ENCODE measurements at regions not wholly inside any gene's neighbourhood (a gene's known extent, or its start where the extent isn't known, plus 50 kb on each side); places are given as distances from the start of the nearest gene placed in this dataset.
"Not testable (repeated sequence)": the region's sequence is repeated elsewhere in the genome, so short reads cannot be mapped to it uniquely, and the experiment has no call there.

GRCh38 chr1:166730299-166730888, 108.9 kb upstream of the POGK start:
- no peaks in the 10 kb centered on the region for H3K36me3 ChIP-seq (ENCODE audit: control insufficient read depth in 5 of 5, insufficient read depth in 5 of 5, low read length in 5 of 5)
- H3K9me3 ChIP-seq (ENCODE audit: control insufficient read depth in 5 of 5, low read length in 5 of 5) = peaks cover 0 to 15% (median 10%) of the 10 kb centered on the region in 5 donors
- peak overlapping the region in 1 of 5 donors; percentile 22 for H3K4me3 ChIP-seq (ENCODE audit: low read depth in 1 of 5, low read length in 5 of 5)
- H3K27ac ChIP-seq (ENCODE audit: low read depth, low read length) = no peak overlapping the region
- no peak overlapping the region for H3K9ac ChIP-seq (ENCODE audit: low read length in 5 of 5)
- no peaks in the 10 kb centered on the region for H3K4me1 ChIP-seq (ENCODE audit: control insufficient read depth in 5 of 5, insufficient read depth in 5 of 5, low read length in 5 of 5)
- no peaks in the 10 kb centered on the region for H3K27me3 ChIP-seq (ENCODE audit: control insufficient read depth in 5 of 5, insufficient read depth in 4 of 5, low read length in 5 of 5)

GRCh38 chr1:166738140-166738539, 101.1 kb upstream of the POGK start:
- Histone ChIP-seq H3K4me3 (ENCODE audit: low read depth in 1 of 5, low read length in 5 of 5) (no peak overlapping the region), H3K36me3 (ENCODE audit: control insufficient read depth in 5 of 5, insufficient read depth in 5 of 5, low read length in 5 of 5) (no peaks in the 10 kb centered on the region), H3K27ac (ENCODE audit: low read depth, low read length) (no peak overlapping the region), H3K4me1 (ENCODE audit: control insufficient read depth in 5 of 5, insufficient read depth in 5 of 5, low read length in 5 of 5) (no peaks in the 10 kb centered on the region), H3K9me3 (ENCODE audit: control insufficient read depth in 5 of 5, low read length in 5 of 5) (no peaks in the 10 kb centered on the region), H3K27me3 (ENCODE audit: control insufficient read depth in 5 of 5, insufficient read depth in 4 of 5, low read length in 5 of 5) (no peaks in the 10 kb centered on the region), H3K9ac (ENCODE audit: low read length in 5 of 5) (no peak overlapping the region)

- no peak overlapping the region for H3K9ac ChIP-seq (ENCODE audit: low read length in 5 of 5)
- no peaks in the 10 kb centered on the region for H3K4me1 ChIP-seq (ENCODE audit: control insufficient read depth in 5 of 5, insufficient read depth in 5 of 5, low read length in 5 of 5)
- H3K36me3 ChIP-seq (ENCODE audit: control insufficient read depth in 5 of 5, insufficient read depth in 5 of 5, low read length in 5 of 5) = no peaks in the 10 kb centered on the region
- no peaks in the 10 kb centered on the region for H3K9me3 ChIP-seq (ENCODE audit: control insufficient read depth in 5 of 5, low read length in 5 of 5)
- no peak overlapping the region for H3K4me3 ChIP-seq (ENCODE audit: low read depth in 1 of 5, low read length in 5 of 5)
- H3K27ac ChIP-seq (ENCODE audit: low read depth, low read length) = no peak overlapping the region
- H3K27me3 ChIP-seq (ENCODE audit: control insufficient read depth in 5 of 5, insufficient read depth in 4 of 5, low read length in 5 of 5) = no peaks in the 10 kb centered on the region
Measured at GRCh38 chr1:166738873-166739272, 100.4 kb upstream of the POGK start.

GRCh38 chr1:166740668-166741276, 98.5 kb upstream of the POGK start:
- Histone ChIP-seq H3K36me3 (ENCODE audit: control insufficient read depth in 5 of 5, insufficient read depth in 5 of 5, low read length in 5 of 5) (no peaks in the 10 kb centered on the region), H3K4me3 (ENCODE audit: low read depth in 1 of 5, low read length in 5 of 5) (no peak overlapping the region), H3K27me3 (ENCODE audit: control insufficient read depth in 5 of 5, insufficient read depth in 4 of 5, low read length in 5 of 5) (no peaks in the 10 kb centered on the region), H3K9me3 (ENCODE audit: control insufficient read depth in 5 of 5, low read length in 5 of 5) (peaks cover 4 to 13% (median 9%) of the 10 kb centered on the region in 5 donors), H3K4me1 (ENCODE audit: control insufficient read depth in 5 of 5, insufficient read depth in 5 of 5, low read length in 5 of 5) (no peaks in the 10 kb centered on the region), H3K9ac (ENCODE audit: low read length in 5 of 5) (no peak overlapping the region), H3K27ac (ENCODE audit: low read depth, low read length) (no peak overlapping the region)

GRCh38 chr1:166763318-166763717, 76.0 kb upstream of the POGK start:
- no peak overlapping the region for H3K27ac ChIP-seq (ENCODE audit: low read depth, low read length)
- no peak overlapping the region for H3K9ac ChIP-seq (ENCODE audit: low read length in 5 of 5)

GRCh38 chr1:166766942-166767341, 72.3 kb upstream of the POGK start:
- Histone ChIP-seq H3K36me3 (ENCODE audit: control insufficient read depth in 5 of 5, insufficient read depth in 5 of 5, low read length in 5 of 5) (no peaks in the 10 kb centered on the region), H3K9ac (ENCODE audit: low read length in 5 of 5) (no peak overlapping the region), H3K9me3 (ENCODE audit: control insufficient read depth in 5 of 5, low read length in 5 of 5) (peaks cover 7 to 15% (median 12%) of the 10 kb centered on the region in 5 donors), H3K27ac (ENCODE audit: low read depth, low read length) (no peak overlapping the region), H3K4me1 (ENCODE audit: control insufficient read depth in 5 of 5, insufficient read depth in 5 of 5, low read length in 5 of 5) (no peaks in the 10 kb centered on the region), H3K4me3 (ENCODE audit: low read depth in 1 of 5, low read length in 5 of 5) (no peak overlapping the region), H3K27me3 (ENCODE audit: control insufficient read depth in 5 of 5, insufficient read depth in 4 of 5, low read length in 5 of 5) (no peaks in the 10 kb centered on the region)

More at GRCh38 chr1:166763318-166763717, 76.0 kb upstream of the POGK start:
- no peak overlapping the region for H3K4me3 ChIP-seq (ENCODE audit: low read depth in 1 of 5, low read length in 5 of 5)
- no peaks in the 10 kb centered on the region for H3K27me3 ChIP-seq (ENCODE audit: control insufficient read depth in 5 of 5, insufficient read depth in 4 of 5, low read length in 5 of 5)
- no peaks in the 10 kb centered on the region for H3K9me3 ChIP-seq (ENCODE audit: control insufficient read depth in 5 of 5, low read length in 5 of 5)
- H3K36me3 ChIP-seq (ENCODE audit: control insufficient read depth in 5 of 5, insufficient read depth in 5 of 5, low read length in 5 of 5) = no peaks in the 10 kb centered on the region
- no peaks in the 10 kb centered on the region for H3K4me1 ChIP-seq (ENCODE audit: control insufficient read depth in 5 of 5, insufficient read depth in 5 of 5, low read length in 5 of 5)

- not testable (repeated sequence) for H3K27me3 ChIP-seq (ENCODE audit: control insufficient read depth in 5 of 5, insufficient read depth in 4 of 5, low read length in 5 of 5); H3K9ac ChIP-seq (ENCODE audit: low read length in 5 of 5); H3K9me3 ChIP-seq (ENCODE audit: control insufficient read depth in 5 of 5, low read length in 5 of 5); H3K4me3 ChIP-seq (ENCODE audit: low read depth in 1 of 5, low read length in 5 of 5); H3K27ac ChIP-seq (ENCODE audit: low read depth, low read length); H3K36me3 ChIP-seq (ENCODE audit: control insufficient read depth in 5 of 5, insufficient read depth in 5 of 5, low read length in 5 of 5); H3K4me1 ChIP-seq (ENCODE audit: control insufficient read depth in 5 of 5, insufficient read depth in 5 of 5, low read length in 5 of 5)
Measured at GRCh38 chr1:166784646-166785045, 54.6 kb upstream of the POGK start.

- H3K9ac ChIP-seq (ENCODE audit: low read length in 5 of 5) = no peak overlapping the region
- peaks cover 0 to 4% (median 0%) of the 10 kb centered on the region in 5 donors for H3K27me3 ChIP-seq (ENCODE audit: control insufficient read depth in 5 of 5, insufficient read depth in 4 of 5, low read length in 5 of 5)
- no peaks in the 10 kb centered on the region for H3K9me3 ChIP-seq (ENCODE audit: control insufficient read depth in 5 of 5, low read length in 5 of 5)
- H3K27ac ChIP-seq (ENCODE audit: low read depth, low read length) = no peak overlapping the region
- H3K4me3 ChIP-seq (ENCODE audit: low read depth in 1 of 5, low read length in 5 of 5) = no peak overlapping the region
- no peaks in the 10 kb centered on the region for H3K36me3 ChIP-seq (ENCODE audit: control insufficient read depth in 5 of 5, insufficient read depth in 5 of 5, low read length in 5 of 5)
- H3K4me1 ChIP-seq (ENCODE audit: control insufficient read depth in 5 of 5, insufficient read depth in 5 of 5, low read length in 5 of 5) = no peaks in the 10 kb centered on the region
Measured at GRCh38 chr1:166785987-166786386, 53.3 kb upstream of the POGK start.

GRCh38 chr1:166789286-166789685, 50.0 kb upstream of the POGK start:
- no peak overlapping the region for H3K4me3 ChIP-seq (ENCODE audit: low read depth in 1 of 5, low read length in 5 of 5)
- H3K36me3 ChIP-seq (ENCODE audit: control insufficient read depth in 5 of 5, insufficient read depth in 5 of 5, low read length in 5 of 5) = no peaks in the 10 kb centered on the region
- no peak overlapping the region for H3K9ac ChIP-seq (ENCODE audit: low read length in 5 of 5)
- peaks cover 0 to 4% (median 0%) of the 10 kb centered on the region in 5 donors for H3K27me3 ChIP-seq (ENCODE audit: control insufficient read depth in 5 of 5, insufficient read depth in 4 of 5, low read length in 5 of 5)
- no peak overlapping the region for H3K27ac ChIP-seq (ENCODE audit: low read depth, low read length)
- no peaks in the 10 kb centered on the region for H3K9me3 ChIP-seq (ENCODE audit: control insufficient read depth in 5 of 5, low read length in 5 of 5)
- no peaks in the 10 kb centered on the region for H3K4me1 ChIP-seq (ENCODE audit: control insufficient read depth in 5 of 5, insufficient read depth in 5 of 5, low read length in 5 of 5)
